ENCODE measurements at regions not wholly inside any gene's neighbourhood (a gene's known extent, or its start where the extent isn't known, plus 50 kb on each side); places are given as distances from the start of the nearest gene placed in this dataset.

- Histone ChIP-seq H3K4me3 (ENCODE audit: low read depth, low read length) (no peak overlapping the region), H3K27me3 (replicated peaks; ENCODE audit: control insufficient read depth, insufficient read depth, low read length) (no peaks in the 10 kb centered on the region), H3K4me1 (no peaks in the 10 kb centered on the region), H3K36me3 (ENCODE audit: control insufficient read depth, insufficient read depth, low read length) (no peaks in the 10 kb centered on the region), H3K9me3 (no peaks in the 10 kb centered on the region)
- Mint-ChIP-seq H3K4me3 (ENCODE audit: unreplicated experiment) (no peak overlapping the region), H3K9me3 (ENCODE audit: unreplicated experiment) (no peaks in the 10 kb centered on the region), H3K27me3 (ENCODE audit: insufficient read depth, unreplicated experiment) (no peaks in the 10 kb centered on the region), H3K27ac (ENCODE audit: unreplicated experiment) (no peak overlapping the region), H3K4me1 (ENCODE audit: low read depth, unreplicated experiment) (no peaks in the 10 kb centered on the region), H3K36me3 (ENCODE audit: insufficient read depth, unreplicated experiment) (no peaks in the 10 kb centered on the region)
- intact Hi-C loops (cut with micrococcal nuclease; ENCODE audit: unreplicated experiment) = no loop called here
- DNase-seq = no peak
- BruUV-seq (replicated peaks) = no TSS peak
- CTCF ChIA-PET = no interaction called here
- no peak for TF ChIP-seq CTCF (IDR thresholded peaks at IDR 0.05; ENCODE audit: insufficient read depth in 1 of 2, low read depth in 1 of 2, low read length in 1 of 2, severe bottlenecking in 1 of 2, unreplicated experiment in 1 of 2)
- POLR2A ChIA-PET = no interaction called here
These were observed 123.6 kb upstream of the GAP43 start for GRCh38 chr3:115499666-115500065.

- CTCF ChIA-PET = no interaction called here
- intact Hi-C loops (cut with micrococcal nuclease; ENCODE audit: unreplicated experiment) = no loop called here
- DNase-seq = no peak
- no peaks in the 10 kb centered on the region for H3K27me3 ChIP-seq (replicated peaks; ENCODE audit: control insufficient read depth, insufficient read depth, low read length)
- Mint-ChIP-seq H3K27me3 (ENCODE audit: insufficient read depth, unreplicated experiment) (no peaks in the 10 kb centered on the region), H3K4me3 (ENCODE audit: unreplicated experiment) (no peak overlapping the region), H3K9me3 (ENCODE audit: unreplicated experiment) (no peaks in the 10 kb centered on the region), H3K4me1 (ENCODE audit: low read depth, unreplicated experiment) (no peaks in the 10 kb centered on the region), H3K36me3 (ENCODE audit: insufficient read depth, unreplicated experiment) (no peaks in the 10 kb centered on the region), H3K27ac (ENCODE audit: unreplicated experiment) (no peak overlapping the region)
- H3K36me3 ChIP-seq (ENCODE audit: control insufficient read depth, insufficient read depth, low read length) = no peaks in the 10 kb centered on the region
- no TSS peak for BruUV-seq (replicated peaks)
- POLR2A ChIA-PET = interaction anchor here (0.6 kb wide), 1 partner anchor 291 kb away, joined by 4 read pairs; no protein-coding TSS in a partner anchor
- TF ChIP-seq CTCF (IDR thresholded peaks at IDR 0.05; ENCODE audit: insufficient read depth in 1 of 2, low read depth in 1 of 2, low read length in 1 of 2, severe bottlenecking in 1 of 2, unreplicated experiment in 1 of 2) = no peak
- no peaks in the 10 kb centered on the region for H3K4me1 ChIP-seq
- H3K4me3 ChIP-seq (ENCODE audit: low read depth, low read length) = no peak overlapping the region
- no peaks in the 10 kb centered on the region for H3K9me3 ChIP-seq
These were observed 122.5 kb upstream of the GAP43 start for GRCh38 chr3:115500795-115501194.

GRCh38 chr3:115502128-115502527, 121.2 kb upstream of the GAP43 start:
- Histone ChIP-seq H3K4me1 (no peaks in the 10 kb centered on the region), H3K27me3 (replicated peaks; ENCODE audit: control insufficient read depth, insufficient read depth, low read length) (no peaks in the 10 kb centered on the region), H3K4me3 (ENCODE audit: low read depth, low read length) (no peak overlapping the region), H3K9me3 (no peaks in the 10 kb centered on the region), H3K36me3 (ENCODE audit: control insufficient read depth, insufficient read depth, low read length) (no peaks in the 10 kb centered on the region)
- DNase-seq = no peak
- ChIA-PET CTCF (no interaction called here), POLR2A (no interaction called here)
- Mint-ChIP-seq H3K36me3 (ENCODE audit: insufficient read depth, unreplicated experiment) (no peaks in the 10 kb centered on the region), H3K27me3 (ENCODE audit: insufficient read depth, unreplicated experiment) (no peaks in the 10 kb centered on the region), H3K27ac (ENCODE audit: unreplicated experiment) (no peak overlapping the region), H3K4me1 (ENCODE audit: low read depth, unreplicated experiment) (no peaks in the 10 kb centered on the region), H3K9me3 (ENCODE audit: unreplicated experiment) (no peaks in the 10 kb centered on the region), H3K4me3 (ENCODE audit: unreplicated experiment) (no peak overlapping the region)
- no TSS peak for BruUV-seq (replicated peaks)
- intact Hi-C loops (cut with micrococcal nuclease; ENCODE audit: unreplicated experiment) = no loop called here
- no peak for TF ChIP-seq CTCF (IDR thresholded peaks at IDR 0.05; ENCODE audit: insufficient read depth in 1 of 2, low read depth in 1 of 2, low read length in 1 of 2, severe bottlenecking in 1 of 2, unreplicated experiment in 1 of 2)
